ENCODE measurements at regions not wholly inside any gene's neighbourhood (a gene's known extent, or its start where the extent isn't known, plus 50 kb on each side); places are given as distances from the start of the nearest gene placed in this dataset.

GRCh38 chr12:74021937-74022336 is 515.7 kb upstream of the ATXN7L3B start:
- H3K27ac Mint-ChIP-seq = no peak overlapping the region
- H2AFZ ChIP-seq = peak overlapping the region; percentile 80
- TF ChIP-seq EZH2phosphoT487 (IDR thresholded peaks at IDR 0.05; ENCODE audit: unreplicated experiment) (no peak), CREB1 (CRISPR knock-in tag; IDR thresholded peaks at IDR 0.05; ENCODE audit: low read depth) (peak; percentile 76), CTCF (conservative IDR thresholded peaks at IDR 0.05; ENCODE audit: low read depth in 2 of 2) (peak; percentile 71 to 91), STAT1 (IDR thresholded peaks at IDR 0.05; ENCODE audit: unreplicated experiment) (no peak)

GRCh38 chr12:74031045-74031444 is 506.6 kb upstream of the ATXN7L3B start:
- no peak for DNase-seq (ENCODE audit: low spot score)
- H3K27me3 ChIP-seq (ENCODE audit: insufficient read depth) = no peaks in the 10 kb centered on the region
- ATAC-seq = no peak
- no peak overlapping the region for H3K4me2 ChIP-seq
- H3K4me3 ChIP-seq = no peak overlapping the region
- no peak overlapping the region for H2AFZ ChIP-seq
- H3K9me2 ChIP-seq (ENCODE audit: insufficient read depth) = no peaks in the 10 kb centered on the region
- H3F3A ChIP-seq (replicated peaks; ENCODE audit: low read depth) = no peaks in the 10 kb centered on the region
- H3K79me2 ChIP-seq (replicated peaks; ENCODE audit: insufficient read depth) = no peaks in the 10 kb centered on the region
- no peak overlapping the region for H3K27ac Mint-ChIP-seq
- no peaks in the 10 kb centered on the region for H3K9me3 Mint-ChIP-seq
- no peak overlapping the region for H3K27ac ChIP-seq (ENCODE audit: low read depth)
- H3K4me3 Mint-ChIP-seq = no peak overlapping the region
- no peaks in the 10 kb centered on the region for H3K36me3 Mint-ChIP-seq (ENCODE audit: low read depth)
- H3K27me3 Mint-ChIP-seq (ENCODE audit: insufficient read depth, low read depth, poor library complexity) = no peaks in the 10 kb centered on the region
- H4K20me1 ChIP-seq (replicated peaks; ENCODE audit: insufficient read depth) = no peaks in the 10 kb centered on the region
- no peaks in the 10 kb centered on the region for H3K4me1 Mint-ChIP-seq
- TF ChIP-seq EZH2 (IDR thresholded peaks at IDR 0.05; ENCODE audit: low read depth, unreplicated experiment) (no peak), ZNF331 (CRISPR knock-in tag; IDR thresholded peaks at IDR 0.05; ENCODE audit: low read depth) (no peak), REST (IDR thresholded peaks at IDR 0.05; ENCODE audit: unreplicated experiment) (no peak), ZNF114 (CRISPR knock-in tag; IDR thresholded peaks at IDR 0.05) (no peak), CREB1 (CRISPR knock-in tag; IDR thresholded peaks at IDR 0.05; ENCODE audit: low read depth) (no peak)
- no peaks in the 10 kb centered on the region for H3K4me1 ChIP-seq (ENCODE audit: insufficient read depth)
- H3K36me3 ChIP-seq (ENCODE audit: insufficient read depth) = no peaks in the 10 kb centered on the region

More at GRCh38 chr12:74021937-74022336, 515.7 kb upstream of the ATXN7L3B start:
- peaks cover 6% of the 10 kb centered on the region; the same call in 2 of the 3 replicates for H3K4me1 Mint-ChIP-seq
- Histone ChIP-seq H3K9me2 (ENCODE audit: insufficient read depth) (no peaks in the 10 kb centered on the region), H3K79me2 (replicated peaks; ENCODE audit: insufficient read depth) (no peaks in the 10 kb centered on the region), H3K4me1 (ENCODE audit: insufficient read depth) (peaks cover 12% of the 10 kb centered on the region; the same call in 1 of the 2 replicates), H3K27me3 (ENCODE audit: insufficient read depth) (no peaks in the 10 kb centered on the region), H3K36me3 (ENCODE audit: insufficient read depth) (no peaks in the 10 kb centered on the region), H3K4me3 (no peak overlapping the region), H3F3A (replicated peaks; ENCODE audit: low read depth) (no peaks in the 10 kb centered on the region), H3K4me2 (no peak overlapping the region), H4K20me1 (replicated peaks; ENCODE audit: insufficient read depth) (no peaks in the 10 kb centered on the region), H3K27ac (ENCODE audit: low read depth) (no peak overlapping the region)
- peak; percentile 100 for ATAC-seq
- peak; percentile 91 for DNase-seq (ENCODE audit: low spot score)
- H3K27me3 Mint-ChIP-seq (ENCODE audit: insufficient read depth, low read depth, poor library complexity) = no peaks in the 10 kb centered on the region
- no peaks in the 10 kb centered on the region for H3K9me3 Mint-ChIP-seq
- H3K36me3 Mint-ChIP-seq (ENCODE audit: low read depth) = no peaks in the 10 kb centered on the region
- no peak overlapping the region for H3K4me3 Mint-ChIP-seq

Measured in GM23338 (cell line).